HG02885 (cell line): ENCODE measurements at regions not wholly inside any gene's neighbourhood (a gene's known extent, or its start where the extent isn't known, plus 50 kb on each side); places are given as distances from the start of the nearest gene placed in this dataset.
"Not testable (repeated sequence)": the region's sequence is repeated elsewhere in the genome, so short reads cannot be mapped to it uniquely, and the experiment has no call there.

Source experiments
- ATAC-seq: cut with Tn5 transposase; IDR thresholded peaks from one replicate; pipeline ENCODE4 v1.9.1; 2021; ENCODE audit warnings: mild to moderate bottlenecking; ENCODE audit not compliant: unreplicated experiment, poor library complexity

DNA sequence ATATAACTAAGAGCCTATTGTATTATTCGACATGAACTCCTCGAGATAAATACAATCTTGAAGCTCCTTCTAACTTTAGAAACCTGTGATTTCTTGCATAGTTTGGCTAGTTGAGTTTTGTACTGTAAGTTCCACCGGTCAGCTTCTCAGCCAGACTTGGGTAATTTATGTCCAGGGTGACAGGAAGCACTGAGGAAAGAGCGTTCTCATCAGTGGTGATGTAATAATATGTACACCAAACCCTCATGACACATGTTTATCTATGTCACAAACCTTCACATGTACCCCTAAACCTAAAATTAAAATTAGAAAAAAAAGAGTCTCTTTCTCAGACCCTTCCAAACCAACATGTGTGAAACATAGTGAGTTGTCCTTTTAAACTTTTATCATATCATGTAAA lies 205.7 kb downstream of the KCNRG start:
- no peak for ATAC-seq

DNA sequence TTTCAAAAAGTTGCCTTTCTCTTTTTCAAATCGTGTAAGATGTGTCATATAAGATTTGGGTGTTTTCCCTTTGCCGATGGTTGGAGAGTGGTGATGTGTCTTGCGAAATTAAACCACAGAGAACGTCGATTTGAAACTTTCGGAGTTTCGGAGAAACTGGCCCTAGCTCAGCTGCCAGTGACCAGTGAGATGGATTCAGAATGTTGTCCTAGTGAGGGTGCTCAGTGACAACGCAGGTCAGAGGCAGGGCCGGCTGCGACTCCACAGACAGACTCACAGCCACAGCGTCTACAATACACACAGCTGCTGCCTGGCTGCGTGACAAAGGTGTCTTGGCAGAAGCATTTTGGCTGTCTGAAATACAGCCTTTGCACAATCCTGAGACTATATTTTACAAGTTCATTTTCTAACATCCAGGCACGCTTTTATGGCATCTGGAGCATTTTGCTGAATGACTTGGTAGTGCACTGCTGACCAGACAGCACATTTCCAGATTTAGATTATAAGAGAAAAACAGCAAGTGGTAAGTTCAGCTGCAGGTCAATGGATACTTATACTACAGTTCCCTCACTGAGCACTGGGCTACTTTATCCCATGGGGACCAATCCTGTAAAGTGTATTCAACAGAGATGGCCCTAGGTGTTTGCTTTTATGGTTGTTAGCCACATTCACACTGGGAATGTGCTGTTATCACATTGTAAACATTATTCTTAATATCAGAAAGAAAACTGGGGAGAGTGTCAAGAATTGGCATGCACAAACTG lies 207.5 kb downstream of the KCNRG start:
- peak; percentile 56 for ATAC-seq

- ATAC-seq: peak; percentile 71
These were observed 209.3 kb downstream of the KCNRG start for GRCh38 chr13:50224534-50224933.

DNA sequence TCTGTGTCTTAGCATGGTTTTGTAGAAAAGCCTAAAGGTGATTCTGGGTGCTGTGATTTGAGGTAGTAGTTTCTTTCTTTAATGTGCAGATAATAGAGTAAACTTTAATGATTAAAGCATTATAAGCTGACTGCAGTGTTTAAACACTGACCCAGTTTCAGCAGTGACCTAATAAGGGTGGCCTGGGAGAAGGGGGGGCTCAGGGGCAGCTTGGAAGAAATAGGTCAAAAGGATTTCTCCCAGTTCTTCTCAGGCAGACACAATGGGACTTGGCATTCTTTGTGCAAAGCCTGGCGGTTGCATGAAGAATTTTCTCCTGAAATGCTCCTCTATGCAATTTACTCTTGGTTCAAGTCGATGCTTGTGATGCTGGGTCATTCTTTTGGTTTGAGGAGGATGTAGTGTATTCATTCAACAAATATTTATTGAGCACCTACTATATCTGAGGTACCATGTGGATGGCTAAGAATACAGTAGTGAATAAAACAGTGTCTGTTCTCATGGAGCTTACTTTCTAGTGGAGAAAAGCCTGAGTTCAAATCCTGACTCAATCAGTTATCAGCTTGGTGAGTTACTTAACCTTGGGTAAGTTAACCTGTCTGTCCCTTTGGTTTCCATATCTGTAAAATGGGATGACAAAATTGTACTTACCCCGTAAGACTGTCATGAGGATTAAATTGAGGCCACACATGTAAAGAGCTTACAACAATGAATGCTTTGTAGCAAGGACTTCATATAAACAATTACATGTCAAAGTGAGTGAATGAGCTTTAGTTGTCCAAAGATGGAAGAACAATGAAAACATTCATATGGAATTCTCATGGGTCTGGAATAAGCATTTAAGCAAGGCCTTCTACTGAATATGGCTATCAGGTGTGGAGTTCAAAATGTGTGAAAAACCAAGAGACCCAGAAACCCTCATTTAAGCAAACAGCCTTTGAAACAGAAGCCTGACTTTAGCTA lies 210.2 kb downstream of the KCNRG start:
- ATAC-seq: no peak

- peak; percentile 54 for ATAC-seq
These were observed 211.4 kb downstream of the KCNRG start for GRCh38 chr13:50226515-50227155.

DNA sequence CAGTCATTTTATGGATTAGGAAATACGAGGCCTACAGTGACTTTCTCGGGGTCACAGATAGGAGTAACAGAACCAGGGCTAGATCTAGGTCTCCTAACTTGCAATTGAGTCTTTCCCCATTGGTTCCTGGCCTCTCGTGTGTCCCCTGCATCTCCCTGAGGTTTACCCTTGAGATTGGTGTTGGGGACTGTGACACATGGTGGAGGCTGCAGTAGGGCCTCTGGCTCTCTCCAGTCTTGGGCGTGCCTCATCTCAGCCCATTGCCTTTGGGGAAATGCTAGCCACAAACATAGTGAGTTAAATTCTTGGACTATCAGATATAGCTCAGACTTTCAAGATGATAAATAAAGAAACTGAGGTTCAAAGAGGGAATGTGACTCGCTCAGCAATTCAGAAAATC lies 212.1 kb downstream of the KCNRG start:
- ATAC-seq: no peak

- no peak for ATAC-seq
These were observed 213.3 kb downstream of the KCNRG start for GRCh38 chr13:50228527-50228926.

DNA sequence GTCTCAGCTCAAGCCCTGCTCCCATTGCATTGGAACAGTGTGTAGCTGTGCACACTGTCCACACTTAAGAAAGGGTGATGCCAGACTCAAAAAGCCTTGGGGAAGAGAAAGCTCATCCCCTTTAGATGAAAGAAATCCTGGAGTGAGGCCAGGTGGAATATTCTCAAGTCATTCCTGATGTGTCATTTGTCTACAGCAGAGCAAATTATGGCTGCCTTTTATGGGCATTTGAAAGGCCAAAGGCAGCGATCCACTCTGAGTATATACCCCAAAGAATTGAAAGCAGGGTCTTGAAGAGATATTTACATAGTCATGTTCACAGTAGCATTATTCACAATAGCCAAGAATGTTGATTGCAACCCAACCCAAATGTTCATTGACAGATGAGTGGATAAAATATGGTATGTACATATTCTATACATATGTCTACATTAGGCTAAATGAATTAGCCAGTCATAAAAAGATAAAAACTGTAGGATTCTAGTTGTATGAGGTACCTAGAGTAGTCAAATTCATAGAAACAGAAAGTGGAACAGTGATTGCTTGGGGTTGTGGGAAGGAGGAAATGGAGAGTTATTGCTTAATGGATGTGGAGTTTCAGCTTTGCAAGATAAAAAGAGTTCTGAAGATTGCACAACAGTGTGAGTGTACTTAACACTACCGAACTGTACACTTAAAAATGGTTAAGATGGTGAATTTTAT lies 214.9 kb downstream of the KCNRG start:
- no peak for ATAC-seq

- no peak for ATAC-seq
These were observed 215.4 kb downstream of the KCNRG start for GRCh38 chr13:50230662-50230978.

GRCh38 chr13:50233574-50233973 lies 218.3 kb downstream of the KCNRG start:
- not testable (repeated sequence) for ATAC-seq

- no peak for ATAC-seq
These were observed 220.5 kb downstream of the KCNRG start for GRCh38 chr13:50235604-50236342.

GRCh38 chr13:50236898-50237318 lies 221.7 kb downstream of the KCNRG start:
- ATAC-seq: peak; percentile 96

GRCh38 chr13:50238922-50239321 lies 223.7 kb downstream of the KCNRG start:
- ATAC-seq: no peak

DNA sequence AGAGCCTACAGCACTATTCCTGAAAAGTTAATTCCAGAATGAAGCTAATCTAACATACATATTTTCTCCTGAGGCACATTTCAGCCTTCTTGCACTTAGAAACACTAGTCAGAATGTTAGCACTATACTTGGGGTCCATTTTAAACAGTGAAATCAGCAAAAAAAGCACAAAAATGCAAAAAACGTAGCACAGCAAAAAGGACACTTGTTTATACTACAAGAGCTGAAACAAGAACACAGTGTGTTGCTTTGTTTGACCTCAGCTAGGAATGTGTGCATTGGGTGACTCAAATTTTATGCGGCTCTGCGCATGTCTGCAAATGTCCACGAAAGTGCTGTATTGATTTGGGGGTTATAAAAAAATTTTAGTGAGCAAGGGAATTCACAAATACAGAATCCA lies 226.2 kb downstream of the KCNRG start:
- no peak for ATAC-seq

DNA sequence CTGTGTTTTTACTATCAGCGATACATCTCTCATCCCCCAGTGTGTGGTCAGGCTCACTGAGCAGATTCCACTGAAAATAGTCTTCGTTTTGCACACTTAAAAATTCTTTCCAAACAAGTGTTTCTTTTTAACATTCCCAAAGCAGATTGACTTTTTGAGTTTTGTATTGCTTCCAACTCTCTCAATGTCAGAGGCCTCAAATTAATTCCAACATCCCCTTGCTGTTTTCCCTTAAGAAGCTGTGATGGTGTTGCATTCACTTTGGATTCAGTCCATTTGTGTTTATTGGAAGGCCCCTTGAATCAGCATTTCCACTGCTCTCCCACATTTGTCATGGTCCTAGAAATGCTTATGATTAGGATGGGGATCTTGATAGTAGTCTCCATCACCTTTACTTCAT lies 228.7 kb downstream of the KCNRG start:
- ATAC-seq: no peak

DNA sequence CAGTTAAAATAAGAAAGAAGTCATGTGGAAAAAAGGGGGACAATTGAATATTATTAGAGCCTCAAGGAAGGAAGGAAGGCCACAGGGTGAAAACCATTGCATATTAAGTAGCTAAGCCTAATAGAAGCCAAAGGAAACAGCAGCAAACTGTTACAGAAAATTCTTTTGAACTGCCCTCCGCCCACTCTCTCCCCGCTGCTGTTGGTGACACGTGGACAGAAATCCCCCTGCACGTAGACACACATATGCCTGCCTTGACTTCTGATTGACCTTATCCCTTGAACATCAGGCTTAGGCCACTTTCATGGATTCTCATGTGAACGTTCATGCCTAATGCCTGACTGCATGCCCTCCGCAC lies 229.1 kb downstream of the KCNRG start:
- ATAC-seq: no peak

GRCh38 chr13:50244713-50245574 lies 229.7 kb downstream of the KCNRG start:
- ATAC-seq: peak; percentile 96

GRCh38 chr13:50247223-50247622 lies 232.0 kb downstream of the KCNRG start:
- ATAC-seq: no peak
